OCI-LY7 (cell line): ENCODE measurements at regions not wholly inside any gene's neighbourhood (a gene's known extent, or its start where the extent isn't known, plus 50 kb on each side); places are given as distances from the start of the nearest gene placed in this dataset.

ENCODE experiments used
- EZH2phosphoT487 ChIP-seq: fragments of 200-600 bp; sonication (generic); IDR thresholded peaks from 2 replicates; pipeline ENCODE4 v1.6.1; 2018; ENCODE audit warnings: low read depth, borderline replicate concordance, mild to moderate bottlenecking, mixed run types, antibody characterized with exemption, low read length, moderate library complexity, mixed read lengths
- TF ChIP-seq, protein P1 (sequence below): fragments of 200-600 bp; sonication (generic); conservative IDR thresholded peaks from 2 replicates; pipeline ENCODE4 v1.5.1; 2014; ENCODE audit warnings: mild to moderate bottlenecking, antibody characterized with exemption, low read length, moderate library complexity, mixed read lengths

DNA sequence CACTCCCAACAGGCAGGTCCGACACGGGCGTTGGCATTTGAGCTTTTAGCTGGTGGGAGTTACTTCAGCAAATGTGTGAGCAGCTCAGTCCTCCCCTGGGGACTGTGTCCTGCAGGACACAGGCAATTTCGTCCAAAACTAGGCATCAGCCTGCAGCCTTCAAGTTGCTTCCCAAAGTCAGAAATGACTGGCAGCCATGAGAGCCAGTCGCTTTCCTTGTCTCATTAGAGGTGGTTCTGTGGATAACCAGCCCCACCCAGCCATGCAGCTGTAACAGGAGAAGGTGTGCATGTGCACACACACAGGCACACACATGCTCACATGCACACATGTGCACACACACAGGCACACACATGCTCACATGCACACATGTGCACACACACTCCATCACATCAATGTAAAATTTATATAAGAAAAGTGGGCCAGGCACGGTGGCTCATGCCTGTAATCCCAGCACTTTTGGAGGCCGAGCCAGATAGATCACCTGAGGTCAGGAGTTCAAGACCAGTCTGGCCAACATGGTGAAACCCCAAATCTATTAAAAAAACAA, 138.8 kb upstream of the TCERG1L start:
- TF ChIP-seq, protein P1, sequence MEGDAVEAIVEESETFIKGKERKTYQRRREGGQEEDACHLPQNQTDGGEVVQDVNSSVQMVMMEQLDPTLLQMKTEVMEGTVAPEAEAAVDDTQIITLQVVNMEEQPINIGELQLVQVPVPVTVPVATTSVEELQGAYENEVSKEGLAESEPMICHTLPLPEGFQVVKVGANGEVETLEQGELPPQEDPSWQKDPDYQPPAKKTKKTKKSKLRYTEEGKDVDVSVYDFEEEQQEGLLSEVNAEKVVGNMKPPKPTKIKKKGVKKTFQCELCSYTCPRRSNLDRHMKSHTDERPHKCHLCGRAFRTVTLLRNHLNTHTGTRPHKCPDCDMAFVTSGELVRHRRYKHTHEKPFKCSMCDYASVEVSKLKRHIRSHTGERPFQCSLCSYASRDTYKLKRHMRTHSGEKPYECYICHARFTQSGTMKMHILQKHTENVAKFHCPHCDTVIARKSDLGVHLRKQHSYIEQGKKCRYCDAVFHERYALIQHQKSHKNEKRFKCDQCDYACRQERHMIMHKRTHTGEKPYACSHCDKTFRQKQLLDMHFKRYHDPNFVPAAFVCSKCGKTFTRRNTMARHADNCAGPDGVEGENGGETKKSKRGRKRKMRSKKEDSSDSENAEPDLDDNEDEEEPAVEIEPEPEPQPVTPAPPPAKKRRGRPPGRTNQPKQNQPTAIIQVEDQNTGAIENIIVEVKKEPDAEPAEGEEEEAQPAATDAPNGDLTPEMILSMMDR, result no peak
- no peak for TF ChIP-seq EZH2phosphoT487
